GM21576 (cell line): ENCODE measurements at regions not wholly inside any gene's neighbourhood (a gene's known extent, or its start where the extent isn't known, plus 50 kb on each side); places are given as distances from the start of the nearest gene placed in this dataset.

Source experiments
- ATAC-seq: cut with Tn5 transposase; IDR thresholded peaks from one replicate; pipeline ENCODE4 v1.9.1; 2021; ENCODE audit warnings: mild to moderate bottlenecking, moderate library complexity; ENCODE audit not compliant: unreplicated experiment

DNA sequence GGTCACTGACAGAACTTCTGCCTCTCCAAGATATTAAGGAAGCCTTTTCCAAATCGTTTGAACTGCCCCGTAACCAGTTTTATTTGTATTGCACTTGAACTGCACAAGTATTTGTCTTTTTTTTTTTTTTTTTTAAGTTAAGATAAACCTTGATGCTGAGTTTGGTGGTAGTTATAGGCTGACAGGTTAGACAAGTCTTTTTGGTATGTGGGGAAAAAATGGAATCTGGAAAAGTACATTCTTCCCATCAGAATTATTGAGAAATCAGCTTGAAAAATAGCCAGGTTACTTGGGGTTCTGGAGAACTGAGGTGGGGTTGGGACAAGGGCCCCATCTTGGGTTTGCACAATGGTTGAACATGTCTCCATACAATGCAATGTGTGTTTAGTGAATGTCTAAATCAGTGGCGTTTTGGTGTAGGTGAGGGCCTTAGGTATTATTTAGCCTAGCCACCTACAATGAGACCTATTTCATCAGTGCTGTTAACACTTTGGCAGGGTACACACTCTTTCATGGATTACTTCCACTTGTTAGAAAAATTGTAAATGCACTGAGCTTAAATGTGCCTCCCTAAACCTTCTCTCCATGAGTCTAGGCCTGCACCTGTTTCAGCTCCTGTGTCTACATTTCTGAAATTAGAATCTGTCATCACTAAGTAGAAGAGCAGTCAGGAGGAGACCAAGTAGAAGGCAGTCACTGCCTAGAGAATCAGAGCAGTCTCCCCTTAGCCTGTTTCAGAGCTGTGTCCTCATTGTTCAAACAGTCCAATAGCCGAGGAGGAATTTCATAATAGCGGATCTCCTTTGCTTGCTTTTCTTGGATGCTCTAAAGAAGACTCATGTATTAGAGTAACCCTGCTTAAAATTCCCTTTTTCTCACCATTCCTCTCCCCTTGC lies 140.0 kb upstream of the HMHB1 start:
- ATAC-seq = no peak

DNA sequence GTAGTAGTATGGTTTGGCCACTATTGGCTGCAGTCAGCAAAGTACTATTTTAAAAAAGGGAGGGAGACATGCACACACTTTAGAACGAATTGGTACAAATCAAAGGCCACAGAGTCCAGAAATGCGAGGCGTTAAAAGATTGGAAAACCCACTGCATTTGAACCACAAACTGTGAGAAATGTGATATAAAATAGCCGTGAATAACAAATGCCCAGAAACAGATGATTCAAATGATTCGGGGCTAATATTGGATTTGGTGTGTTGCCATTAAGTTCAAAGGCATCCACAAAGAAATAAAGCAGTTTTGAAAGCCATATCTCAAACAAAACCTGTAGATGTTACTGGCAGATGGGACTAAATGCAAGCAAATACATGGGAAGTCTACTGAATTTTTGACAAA lies 140.9 kb upstream of the HMHB1 start:
- ATAC-seq = no peak

DNA sequence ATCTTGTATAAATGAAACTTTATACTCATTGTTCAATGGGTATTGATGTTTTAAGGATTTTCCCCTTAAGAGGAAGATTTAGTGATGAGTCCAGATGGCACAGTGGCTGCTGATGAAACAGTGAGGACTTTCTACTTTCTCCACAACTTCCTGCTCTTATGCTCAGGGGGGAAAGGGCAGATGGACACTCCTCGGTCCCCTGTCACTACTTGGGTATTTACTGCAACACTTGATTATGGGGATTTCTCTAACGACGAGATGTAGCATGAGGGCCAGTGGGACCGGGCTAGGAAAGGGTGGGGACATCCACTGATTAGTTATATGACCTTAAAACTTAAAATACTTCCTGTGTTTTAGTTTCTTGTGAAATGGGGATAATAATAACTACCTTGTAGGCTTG lies 146.1 kb upstream of the HMHB1 start:
- ATAC-seq = no peak

GRCh38 chr5:143664623-143665022 lies 147.3 kb upstream of the HMHB1 start:
- ATAC-seq = no peak

- no peak for ATAC-seq
These were observed 148.1 kb upstream of the HMHB1 start for GRCh38 chr5:143663872-143664271.

- no peak for ATAC-seq
These were observed 149.9 kb upstream of the HMHB1 start for GRCh38 chr5:143662020-143662419.

DNA sequence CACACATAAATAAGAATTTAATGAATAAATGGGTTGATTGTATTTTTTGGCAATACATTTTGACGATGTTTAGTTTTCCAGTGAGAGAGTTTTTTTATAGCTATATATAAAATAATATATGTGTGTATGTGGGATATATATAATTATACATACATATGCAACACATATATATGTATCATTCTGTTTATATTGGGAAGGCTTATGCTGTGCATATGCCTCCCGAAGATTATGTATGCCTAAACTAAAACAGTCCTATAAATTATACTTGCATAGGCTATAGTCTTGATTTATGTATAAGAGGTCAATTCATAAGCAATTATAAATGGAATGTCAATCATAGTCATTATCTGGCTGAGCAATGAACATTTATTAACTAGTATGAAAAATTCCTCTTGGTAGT lies 151.3 kb upstream of the HMHB1 start:
- ATAC-seq = no peak

- ATAC-seq = no peak
These were observed 152.2 kb upstream of the HMHB1 start for GRCh38 chr5:143659599-143660238.

DNA sequence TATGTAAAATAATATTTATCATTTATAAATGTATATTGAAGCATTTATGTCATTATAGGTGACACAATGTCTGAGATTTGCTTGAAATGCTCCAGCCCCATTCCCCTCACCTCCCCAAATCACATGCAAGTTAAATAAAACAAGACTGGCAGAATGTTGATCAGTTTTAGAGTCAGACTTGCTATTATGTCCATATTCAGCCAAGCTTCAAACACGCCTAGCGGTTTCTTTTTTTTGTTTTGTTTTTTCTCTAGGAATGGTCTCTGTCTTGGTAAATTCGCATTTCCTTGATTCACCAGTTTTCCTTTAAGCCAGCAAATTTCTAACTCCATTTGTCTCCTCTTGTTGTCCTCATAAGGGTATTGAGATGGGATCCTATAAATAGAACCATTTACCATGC lies 153.0 kb upstream of the HMHB1 start:
- ATAC-seq = no peak

DNA sequence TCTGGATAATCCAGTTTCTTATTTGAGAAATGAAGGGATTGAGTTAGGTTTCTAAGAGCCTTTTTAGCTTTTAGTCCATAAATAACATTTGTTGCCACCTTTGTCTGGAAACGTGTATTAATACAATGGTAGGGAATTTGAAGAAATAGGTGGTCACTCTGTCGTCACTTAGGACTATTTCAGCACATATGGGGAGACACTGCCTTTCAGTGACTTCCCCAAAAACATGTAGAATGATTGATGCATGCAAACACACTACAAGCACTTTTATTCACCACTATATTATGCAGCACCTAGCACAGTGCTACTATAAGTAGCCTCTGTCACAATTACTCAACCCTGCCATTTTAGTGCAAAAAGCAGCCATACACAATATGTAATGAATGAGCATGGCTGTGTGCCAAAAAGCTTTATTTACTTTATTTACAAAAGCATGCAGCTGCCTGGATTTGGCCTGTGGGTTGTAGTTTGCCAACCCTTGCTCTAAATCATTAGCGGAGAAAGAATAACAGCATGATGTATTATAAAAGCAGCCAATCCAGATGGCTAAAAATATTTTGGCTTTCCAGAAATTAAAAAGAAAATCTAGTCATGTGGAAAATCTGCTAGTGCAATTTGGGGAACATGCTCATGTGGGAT lies 154.2 kb upstream of the HMHB1 start:
- no peak for ATAC-seq

- ATAC-seq = no peak
These were observed 158.1 kb upstream of the HMHB1 start for GRCh38 chr5:143653766-143654282.

GRCh38 chr5:143653256-143653655 lies 158.7 kb upstream of the HMHB1 start:
- ATAC-seq = no peak

GRCh38 chr5:143652108-143652700 lies 159.8 kb upstream of the HMHB1 start:
- ATAC-seq = no peak

- ATAC-seq = no peak
These were observed 161.9 kb upstream of the HMHB1 start for GRCh38 chr5:143649937-143650621.

- no peak for ATAC-seq
These were observed 163.3 kb upstream of the HMHB1 start for GRCh38 chr5:143648696-143649095.

DNA sequence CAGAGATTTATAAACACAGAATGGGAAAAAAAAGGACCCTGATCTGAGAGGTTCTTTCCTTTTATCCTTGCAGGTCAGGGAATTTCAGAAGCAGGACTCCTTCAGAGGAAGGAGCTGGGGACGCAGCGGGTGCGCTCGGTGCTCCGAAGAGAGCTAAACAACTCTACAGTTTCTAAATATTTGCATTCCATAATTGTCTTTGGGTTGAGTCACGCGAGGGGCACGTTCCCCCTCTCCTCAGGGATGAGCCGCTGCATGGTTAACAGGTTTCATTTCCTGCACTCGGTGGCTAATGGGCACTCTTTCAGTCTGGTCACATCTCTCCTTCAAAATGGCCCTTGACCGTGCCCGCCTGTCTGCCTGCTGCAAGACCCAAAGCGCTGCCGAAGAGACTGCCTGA lies 165.0 kb upstream of the HMHB1 start:
- ATAC-seq = no peak

GRCh38 chr5:143645356-143645755 lies 166.6 kb upstream of the HMHB1 start:
- ATAC-seq = no peak

DNA sequence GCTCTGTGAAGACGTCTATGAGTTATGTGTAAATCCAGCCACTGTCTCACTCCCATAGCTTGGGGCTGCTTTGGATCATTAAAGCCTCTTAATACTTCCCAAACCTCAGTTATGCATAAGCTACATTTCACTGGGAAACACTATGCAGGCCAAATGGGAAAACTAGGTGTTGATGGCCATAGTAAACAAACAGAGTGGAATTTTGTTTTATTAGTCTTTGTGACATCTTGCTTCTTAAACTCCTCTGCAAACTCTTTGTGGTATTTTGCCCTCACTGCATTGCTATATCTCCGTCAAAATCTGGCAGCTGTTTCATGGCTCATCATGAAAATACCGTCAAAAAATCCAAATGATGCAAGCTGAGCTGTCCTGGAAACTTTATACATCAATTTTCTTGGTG lies 167.2 kb upstream of the HMHB1 start:
- no peak for ATAC-seq

GRCh38 chr5:143642791-143643190 lies 169.2 kb upstream of the HMHB1 start:
- no peak for ATAC-seq

DNA sequence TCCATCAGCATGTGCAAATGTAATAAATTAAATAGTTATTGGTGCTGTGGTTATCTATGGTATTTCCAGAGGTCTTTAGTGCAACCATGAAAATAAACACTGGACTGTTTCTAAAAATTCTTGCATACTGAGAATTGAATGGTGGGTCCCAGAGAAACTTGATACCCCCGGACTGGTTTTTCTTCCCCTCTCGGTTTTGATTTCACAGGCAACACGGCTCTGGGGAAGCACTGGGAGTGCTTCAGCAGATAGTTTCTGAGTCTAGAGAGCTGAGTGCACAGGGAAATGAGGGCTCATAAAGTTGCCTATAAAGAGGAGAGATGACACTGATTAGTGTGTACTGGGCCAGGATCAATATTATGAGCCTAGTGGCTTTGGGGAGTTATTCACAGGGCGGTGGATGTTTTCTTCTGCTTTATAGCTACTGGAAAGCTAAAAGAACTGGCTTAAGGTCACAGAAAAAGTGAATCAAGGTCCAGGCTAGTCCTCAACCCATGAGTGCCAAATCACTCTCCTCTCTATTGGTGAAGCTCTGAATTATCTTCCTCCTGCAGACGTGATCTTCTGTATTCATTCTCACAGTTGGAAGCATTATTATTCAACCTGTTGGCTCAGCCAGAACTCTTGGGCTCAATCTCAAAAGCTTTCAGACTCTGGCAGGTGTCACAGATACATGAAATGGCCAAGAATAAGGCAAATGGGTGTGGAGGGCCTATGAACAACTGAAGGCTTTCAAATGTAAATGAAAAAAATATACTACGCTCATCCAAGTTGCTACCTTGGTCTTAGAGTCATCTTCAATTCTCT lies 170.2 kb upstream of the HMHB1 start:
- ATAC-seq = peak; percentile 72
